ENCODE measurements at regions not wholly inside any gene's neighbourhood (a gene's known extent, or its start where the extent isn't known, plus 50 kb on each side); places are given as distances from the start of the nearest gene placed in this dataset.

- Histone ChIP-seq H3K9me3 (ENCODE audit: low read length) (no peaks in the 10 kb centered on the region), H3K27me3 (ENCODE audit: insufficient read depth, low read length, poor library complexity, severe bottlenecking) (no peaks in the 10 kb centered on the region), H3K4me1 (ENCODE audit: insufficient read depth, low read length) (no peaks in the 10 kb centered on the region), H3K36me3 (ENCODE audit: insufficient read depth, low read length) (no peaks in the 10 kb centered on the region), H3K4me3 (ENCODE audit: low read length) (no peak overlapping the region), H3K27ac (ENCODE audit: low read depth, low read length) (no peak overlapping the region)
- H3K4me3 Mint-ChIP-seq: no peak overlapping the region
- H3K9me3 Mint-ChIP-seq: peaks cover 12 to 31% (median 15%) of the 10 kb centered on the region in 5 donors
- CTCF ChIA-PET: no interaction called here
- H3K27me3 Mint-ChIP-seq: no peaks in the 10 kb centered on the region
- H3K4me1 Mint-ChIP-seq: no peaks in the 10 kb centered on the region
- H3K27ac Mint-ChIP-seq: no peak overlapping the region
- POLR2A ChIA-PET: no interaction called here
- no peak for DNase-seq
- no peaks in the 10 kb centered on the region for H3K36me3 Mint-ChIP-seq
These were observed 755.2 kb upstream of the CDH10 start for GRCh38 chr5:25399878-25400480.

- DNase-seq: no peak
- no peaks in the 10 kb centered on the region for H3K36me3 ChIP-seq (ENCODE audit: insufficient read depth, low read length)
These were observed 749.2 kb upstream of the CDH10 start for GRCh38 chr5:25393957-25394356.

GRCh38 chr5:25393256-25393655, 748.5 kb upstream of the CDH10 start:
- DNase-seq: no peak
- Histone ChIP-seq H3K27ac (ENCODE audit: low read depth, low read length) (no peak overlapping the region), H3K36me3 (ENCODE audit: insufficient read depth, low read length) (no peaks in the 10 kb centered on the region), H3K27me3 (ENCODE audit: insufficient read depth, low read length, poor library complexity, severe bottlenecking) (no peaks in the 10 kb centered on the region), H3K4me1 (ENCODE audit: insufficient read depth, low read length) (no peaks in the 10 kb centered on the region), H3K4me3 (ENCODE audit: low read length) (no peak overlapping the region), H3K9me3 (ENCODE audit: low read length) (no peaks in the 10 kb centered on the region)
- H3K9me3 Mint-ChIP-seq: peaks cover 8 to 46% (median 18%) of the 10 kb centered on the region in 5 donors
- no peak overlapping the region for H3K27ac Mint-ChIP-seq
- H3K27me3 Mint-ChIP-seq: peaks cover 0 to 1% of the 10 kb centered on the region in 2 donors
- CTCF ChIA-PET: no interaction called here
- H3K4me3 Mint-ChIP-seq: no peak overlapping the region
- POLR2A ChIA-PET: no interaction called here
- no peaks in the 10 kb centered on the region for H3K36me3 Mint-ChIP-seq
- no peaks in the 10 kb centered on the region for H3K4me1 Mint-ChIP-seq

More at GRCh38 chr5:25393957-25394356, 749.2 kb upstream of the CDH10 start:
- H3K27ac Mint-ChIP-seq: no peak overlapping the region
- H3K27me3 Mint-ChIP-seq: peaks cover 0 to 1% of the 10 kb centered on the region in 2 donors
- H3K27me3 ChIP-seq (ENCODE audit: insufficient read depth, low read length, poor library complexity, severe bottlenecking): no peaks in the 10 kb centered on the region
- no peaks in the 10 kb centered on the region for H3K36me3 Mint-ChIP-seq
- no peaks in the 10 kb centered on the region for H3K4me1 ChIP-seq (ENCODE audit: insufficient read depth, low read length)
- peaks cover 8 to 46% (median 18%) of the 10 kb centered on the region in 5 donors for H3K9me3 Mint-ChIP-seq
- no peaks in the 10 kb centered on the region for H3K4me1 Mint-ChIP-seq
- no peak overlapping the region for H3K4me3 ChIP-seq (ENCODE audit: low read length)
- no peak overlapping the region for H3K4me3 Mint-ChIP-seq
- ChIA-PET POLR2A (no interaction called here), CTCF (no interaction called here)
- no peaks in the 10 kb centered on the region for H3K9me3 ChIP-seq (ENCODE audit: low read length)
- H3K27ac ChIP-seq (ENCODE audit: low read depth, low read length): no peak overlapping the region

GRCh38 chr5:25387953-25388352, 743.2 kb upstream of the CDH10 start:
- no peaks in the 10 kb centered on the region for H3K27me3 ChIP-seq (ENCODE audit: insufficient read depth, low read length, poor library complexity, severe bottlenecking)
- H3K4me1 Mint-ChIP-seq: no peaks in the 10 kb centered on the region
- H3K4me3 Mint-ChIP-seq: no peak overlapping the region
- ChIA-PET POLR2A (no interaction called here), CTCF (no interaction called here)
- no peak for DNase-seq
- H3K4me1 ChIP-seq (ENCODE audit: insufficient read depth, low read length): no peaks in the 10 kb centered on the region
- H3K27ac ChIP-seq (ENCODE audit: low read depth, low read length): no peak overlapping the region
- H3K9me3 Mint-ChIP-seq: peaks cover 5 to 40% (median 21%) of the 10 kb centered on the region in 5 donors
- H3K36me3 ChIP-seq (ENCODE audit: insufficient read depth, low read length): no peaks in the 10 kb centered on the region
- H3K36me3 Mint-ChIP-seq: peaks cover 0 to 4% (median 0%) of the 10 kb centered on the region in 3 donors
- H3K27ac Mint-ChIP-seq: no peak overlapping the region
- no peaks in the 10 kb centered on the region for H3K27me3 Mint-ChIP-seq
- no peaks in the 10 kb centered on the region for H3K9me3 ChIP-seq (ENCODE audit: low read length)
- H3K4me3 ChIP-seq (ENCODE audit: low read length): no peak overlapping the region

GRCh38 chr5:25362799-25363198, 718.0 kb upstream of the CDH10 start:
- Histone ChIP-seq H3K36me3 (ENCODE audit: insufficient read depth, low read length) (no peaks in the 10 kb centered on the region), H3K27ac (ENCODE audit: low read depth, low read length) (no peak overlapping the region), H3K27me3 (ENCODE audit: insufficient read depth, low read length, poor library complexity, severe bottlenecking) (no peaks in the 10 kb centered on the region), H3K4me1 (ENCODE audit: insufficient read depth, low read length) (no peaks in the 10 kb centered on the region), H3K9me3 (ENCODE audit: low read length) (no peaks in the 10 kb centered on the region), H3K4me3 (ENCODE audit: low read length) (no peak overlapping the region)
- no peak overlapping the region for H3K4me3 Mint-ChIP-seq
- no peaks in the 10 kb centered on the region for H3K27me3 Mint-ChIP-seq
- ChIA-PET POLR2A (no interaction called here), CTCF (no interaction called here)
- H3K4me1 Mint-ChIP-seq: no peaks in the 10 kb centered on the region
- H3K9me3 Mint-ChIP-seq: peaks cover 23 to 36% (median 30%) of the 10 kb centered on the region in 5 donors
- H3K36me3 Mint-ChIP-seq: no peaks in the 10 kb centered on the region
- no peak overlapping the region for H3K27ac Mint-ChIP-seq
- DNase-seq: no peak

GRCh38 chr5:25358919-25359318, 714.1 kb upstream of the CDH10 start:
- Mint-ChIP-seq H3K36me3 (no peaks in the 10 kb centered on the region), H3K27ac (no peak overlapping the region), H3K9me3 (peaks cover 14 to 38% (median 22%) of the 10 kb centered on the region in 5 donors), H3K4me1 (no peaks in the 10 kb centered on the region), H3K4me3 (no peak overlapping the region), H3K27me3 (no peaks in the 10 kb centered on the region)
- POLR2A ChIA-PET: no interaction called here
- H3K4me1 ChIP-seq (ENCODE audit: insufficient read depth, low read length): no peaks in the 10 kb centered on the region
- no peaks in the 10 kb centered on the region for H3K27me3 ChIP-seq (ENCODE audit: insufficient read depth, low read length, poor library complexity, severe bottlenecking)
- CTCF ChIA-PET: no interaction called here
- no peak for DNase-seq
- no peaks in the 10 kb centered on the region for H3K36me3 ChIP-seq (ENCODE audit: insufficient read depth, low read length)
- H3K9me3 ChIP-seq (ENCODE audit: low read length): no peaks in the 10 kb centered on the region
- H3K4me3 ChIP-seq (ENCODE audit: low read length): no peak overlapping the region
- no peak overlapping the region for H3K27ac ChIP-seq (ENCODE audit: low read depth, low read length)

GRCh38 chr5:25357605-25358004, 712.8 kb upstream of the CDH10 start:
- no peaks in the 10 kb centered on the region for H3K9me3 ChIP-seq (ENCODE audit: low read length)
- H3K36me3 ChIP-seq (ENCODE audit: insufficient read depth, low read length): no peaks in the 10 kb centered on the region
- H3K27me3 ChIP-seq (ENCODE audit: insufficient read depth, low read length, poor library complexity, severe bottlenecking): no peaks in the 10 kb centered on the region
- Mint-ChIP-seq H3K4me3 (no peak overlapping the region), H3K27me3 (no peaks in the 10 kb centered on the region), H3K27ac (no peak overlapping the region), H3K36me3 (no peaks in the 10 kb centered on the region), H3K9me3 (peaks cover 8 to 35% (median 24%) of the 10 kb centered on the region in 5 donors), H3K4me1 (no peaks in the 10 kb centered on the region)
- H3K4me1 ChIP-seq (ENCODE audit: insufficient read depth, low read length): no peaks in the 10 kb centered on the region
- CTCF ChIA-PET: no interaction called here
- no peak for DNase-seq
- POLR2A ChIA-PET: no interaction called here
- H3K27ac ChIP-seq (ENCODE audit: low read depth, low read length): no peak overlapping the region
- no peak overlapping the region for H3K4me3 ChIP-seq (ENCODE audit: low read length)

- CTCF ChIA-PET: no interaction called here
- no peaks in the 10 kb centered on the region for H3K4me1 Mint-ChIP-seq
These were observed 705.0 kb upstream of the CDH10 start for GRCh38 chr5:25349746-25350145.

More at GRCh38 chr5:25349746-25350145, 705.0 kb upstream of the CDH10 start:
- Mint-ChIP-seq H3K9me3 (peaks cover 7 to 35% (median 18%) of the 10 kb centered on the region in 5 donors), H3K27ac (no peak overlapping the region), H3K36me3 (no peaks in the 10 kb centered on the region), H3K4me3 (no peak overlapping the region), H3K27me3 (no peaks in the 10 kb centered on the region)
- Histone ChIP-seq H3K27me3 (ENCODE audit: insufficient read depth, low read length, poor library complexity, severe bottlenecking) (no peaks in the 10 kb centered on the region), H3K4me3 (ENCODE audit: low read length) (no peak overlapping the region), H3K27ac (ENCODE audit: low read depth, low read length) (no peak overlapping the region), H3K4me1 (ENCODE audit: insufficient read depth, low read length) (no peaks in the 10 kb centered on the region), H3K36me3 (ENCODE audit: insufficient read depth, low read length) (no peaks in the 10 kb centered on the region), H3K9me3 (ENCODE audit: low read length) (no peaks in the 10 kb centered on the region)
- DNase-seq: no peak
- POLR2A ChIA-PET: no interaction called here
